ACC112 (cell line): ENCODE measurements at regions not wholly inside any gene's neighbourhood (a gene's known extent, or its start where the extent isn't known, plus 50 kb on each side); places are given as distances from the start of the nearest gene placed in this dataset.

Experiments
- H2AFZ ChIP-seq: fragments of 200-600 bp; sonication (generic); one replicate; pipeline ENCODE4 v1.6.0; 2017; ENCODE audit warnings: antibody characterized with exemption, low read length; ENCODE audit not compliant: unreplicated experiment
- H3K27ac ChIP-seq: fragments of 200-600 bp; sonication (generic); 2 replicates; pipeline ENCODE4 v1.5.1; 2014; ENCODE audit warnings: low read depth, mild to moderate bottlenecking, antibody characterized with exemption, low read length, moderate library complexity
- H3K27me3 ChIP-seq: fragments of 200-600 bp; sonication (generic); 2 replicates; pipeline ENCODE4 v1.6.1; 2014; ENCODE audit warnings: mild to moderate bottlenecking, antibody characterized with exemption, low read length, moderate library complexity, mixed read lengths; ENCODE audit not compliant: insufficient read depth
- H3K36me3 ChIP-seq: fragments of 200-600 bp; sonication (generic); 2 replicates; pipeline ENCODE4 v1.6.1; 2016; ENCODE audit warnings: mild to moderate bottlenecking, antibody characterized with exemption, low read length, moderate library complexity, mixed read lengths; ENCODE audit not compliant: insufficient read depth
- H3K4me1 ChIP-seq: fragments of 200-600 bp; sonication (generic); one replicate; pipeline ENCODE4 v1.6.1; 2016; ENCODE audit warnings: low read length, mixed read lengths; ENCODE audit not compliant: insufficient read depth, unreplicated experiment, control insufficient read depth
- H3K4me3 ChIP-seq: fragments of 200-600 bp; sonication (generic); 2 replicates; pipeline ENCODE4 v1.5.1; 2014; ENCODE audit warnings: mild to moderate bottlenecking, low read depth, low read length
- H3K79me2 ChIP-seq: fragments of 200-600 bp; sonication (generic); one replicate; pipeline ENCODE4 v1.6.0; 2016; ENCODE audit warnings: low read length; ENCODE audit not compliant: control insufficient read depth, unreplicated experiment, insufficient read depth

DNA sequence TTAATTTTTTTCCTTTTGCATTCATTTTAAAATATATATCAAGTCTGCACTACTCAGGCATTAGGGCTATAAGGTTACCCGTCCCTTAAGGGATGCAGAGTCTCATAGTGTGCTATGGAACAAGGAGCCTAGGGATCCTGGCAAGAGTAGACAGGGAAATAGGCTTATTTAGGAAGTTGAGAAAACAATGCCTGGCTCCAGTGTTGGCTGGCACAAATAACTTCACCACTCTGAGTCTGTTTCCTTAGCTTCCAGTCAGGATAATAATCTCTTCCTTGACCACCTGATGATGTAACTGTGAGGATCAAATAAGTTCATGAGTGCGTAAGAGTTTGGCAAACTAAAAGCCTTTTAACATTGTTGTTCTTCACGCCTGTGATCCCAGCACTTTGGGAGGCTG lies 540.8 kb upstream of the IL12A start:
- no peaks in the 10 kb centered on the region for H3K27me3 ChIP-seq
- no peak overlapping the region for H3K4me3 ChIP-seq
- H3K79me2 ChIP-seq, result no peaks in the 10 kb centered on the region
- no peak overlapping the region for H2AFZ ChIP-seq
- no peaks in the 10 kb centered on the region for H3K36me3 ChIP-seq
- H3K27ac ChIP-seq, result no peak overlapping the region
- peaks cover 16% of the 10 kb centered on the region for H3K4me1 ChIP-seq

DNA sequence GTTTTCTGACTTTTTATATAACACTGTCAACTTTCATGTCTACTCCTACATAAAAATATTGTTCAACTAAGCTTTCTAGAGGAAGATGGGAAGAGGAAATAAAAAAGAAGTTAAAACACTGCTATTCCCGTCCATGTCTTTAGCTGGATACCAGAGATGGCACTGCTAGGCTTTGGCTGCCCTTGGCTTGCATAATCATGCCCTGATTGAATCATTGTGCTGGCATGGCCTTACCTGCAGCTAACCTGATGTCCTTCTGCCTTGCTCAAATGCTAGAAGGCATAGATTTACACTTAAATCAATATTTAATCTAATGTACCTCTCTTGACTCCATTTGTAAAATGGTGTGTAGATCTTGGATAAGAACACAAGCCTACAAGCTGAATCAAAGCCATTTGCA lies 539.7 kb upstream of the IL12A start:
- H3K4me1 ChIP-seq, result peaks cover 16% of the 10 kb centered on the region
- no peak overlapping the region for H2AFZ ChIP-seq
- H3K4me3 ChIP-seq, result no peak overlapping the region
- H3K79me2 ChIP-seq, result no peaks in the 10 kb centered on the region
- no peak overlapping the region for H3K27ac ChIP-seq
- H3K27me3 ChIP-seq, result no peaks in the 10 kb centered on the region
- H3K36me3 ChIP-seq, result no peaks in the 10 kb centered on the region

DNA sequence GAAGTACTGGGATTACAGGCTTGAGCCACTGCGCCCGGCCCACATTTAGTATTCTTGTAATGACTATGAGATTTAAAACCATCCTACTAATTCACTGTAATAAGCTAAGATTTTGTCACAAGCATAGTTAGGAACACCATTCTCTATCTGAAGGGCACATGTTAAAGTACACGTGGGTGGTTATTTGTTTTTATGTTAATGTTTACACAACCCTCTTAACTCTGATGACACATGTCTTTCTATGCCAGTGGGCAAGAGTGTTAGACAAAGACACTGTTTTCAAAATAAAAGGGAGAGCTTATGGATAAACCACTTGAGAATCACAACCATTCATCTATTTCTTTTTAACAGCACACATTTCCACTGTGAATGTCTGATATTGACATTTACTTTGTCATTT lies 537.6 kb upstream of the IL12A start:
- Histone ChIP-seq H3K79me2 (no peaks in the 10 kb centered on the region), H2AFZ (no peak overlapping the region), H3K27me3 (no peaks in the 10 kb centered on the region), H3K36me3 (no peaks in the 10 kb centered on the region), H3K4me3 (no peak overlapping the region), H3K27ac (peak overlapping the region; percentile 0; the same call in 1 of the 2 replicates), H3K4me1 (peaks cover 16% of the 10 kb centered on the region)

DNA sequence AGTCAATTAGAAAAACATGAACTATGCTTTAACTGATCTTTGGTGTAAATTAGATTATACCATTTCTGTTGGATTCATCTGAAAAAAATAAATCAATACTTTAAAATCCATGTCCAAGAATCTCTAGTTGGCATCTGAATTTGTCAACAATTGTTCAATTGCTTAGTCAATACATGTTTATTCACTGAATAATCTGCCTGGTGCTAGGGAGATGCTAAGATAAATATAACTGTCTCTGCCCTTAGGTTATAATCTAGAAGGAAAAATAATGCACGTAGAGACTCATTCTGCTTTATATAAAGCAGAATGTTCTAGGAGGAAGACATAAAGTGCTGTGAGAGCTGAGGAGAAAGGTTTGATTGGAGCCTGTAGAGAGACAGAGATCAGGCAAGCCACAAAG lies 537.2 kb upstream of the IL12A start:
- H3K4me1 ChIP-seq, result peaks cover 16% of the 10 kb centered on the region
- peak overlapping the region; percentile 57 for H2AFZ ChIP-seq
- no peaks in the 10 kb centered on the region for H3K79me2 ChIP-seq
- H3K27ac ChIP-seq, result peak overlapping the region; percentile 0; the same call in 1 of the 2 replicates
- H3K36me3 ChIP-seq, result no peaks in the 10 kb centered on the region
- no peaks in the 10 kb centered on the region for H3K27me3 ChIP-seq
- H3K4me3 ChIP-seq, result no peak overlapping the region

DNA sequence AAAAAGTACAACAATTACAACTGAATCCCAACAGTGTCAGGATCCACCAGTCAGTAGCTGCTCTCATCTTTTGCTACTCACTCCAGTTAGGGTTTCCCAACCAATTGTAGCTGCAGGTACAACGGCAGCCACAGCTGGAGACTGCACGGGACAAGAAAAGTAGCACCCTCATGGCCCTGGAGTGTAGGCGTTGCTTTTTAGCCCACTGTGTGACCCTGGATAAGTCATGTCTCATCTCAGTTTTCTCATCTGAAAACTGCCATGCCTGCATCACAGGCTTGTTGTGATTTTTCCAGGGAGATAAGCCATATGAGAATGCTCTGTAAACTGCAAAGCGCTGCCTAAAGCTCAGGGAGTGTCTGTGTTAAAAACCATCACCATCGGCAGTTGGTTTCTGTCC lies 535.6 kb upstream of the IL12A start:
- no peak overlapping the region for H2AFZ ChIP-seq
- no peaks in the 10 kb centered on the region for H3K79me2 ChIP-seq

DNA sequence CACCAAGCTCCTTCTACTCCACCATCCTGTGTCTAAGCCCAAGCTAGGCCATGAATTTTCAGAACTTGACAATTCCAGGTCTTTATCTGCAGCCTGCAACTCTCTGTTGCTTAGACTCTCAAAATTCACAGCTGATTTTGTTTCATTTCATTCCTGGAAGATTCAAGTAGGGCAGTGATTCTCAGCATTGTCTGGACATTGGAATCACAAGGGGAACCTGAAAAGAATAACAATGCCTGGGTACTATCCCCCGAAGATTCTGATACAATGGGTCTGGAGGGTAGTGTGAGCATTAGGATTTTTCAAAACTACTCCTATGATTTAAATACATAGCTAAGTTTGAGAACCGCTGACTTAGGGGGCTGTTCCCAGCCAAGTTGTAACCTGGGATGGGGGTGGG lies 534.7 kb upstream of the IL12A start:
- peaks cover 34% of the 10 kb centered on the region for H3K4me1 ChIP-seq
- no peak overlapping the region for H2AFZ ChIP-seq
- H3K4me3 ChIP-seq, result no peak overlapping the region
- no peak overlapping the region for H3K27ac ChIP-seq
- H3K27me3 ChIP-seq, result no peaks in the 10 kb centered on the region
- no peaks in the 10 kb centered on the region for H3K79me2 ChIP-seq
- no peaks in the 10 kb centered on the region for H3K36me3 ChIP-seq

More for the DNA sequence above, 535.6 kb upstream of the IL12A start:
- Histone ChIP-seq H3K36me3 (no peaks in the 10 kb centered on the region), H3K27ac (no peak overlapping the region), H3K27me3 (no peaks in the 10 kb centered on the region), H3K4me1 (peaks cover 26% of the 10 kb centered on the region), H3K4me3 (no peak overlapping the region)

DNA sequence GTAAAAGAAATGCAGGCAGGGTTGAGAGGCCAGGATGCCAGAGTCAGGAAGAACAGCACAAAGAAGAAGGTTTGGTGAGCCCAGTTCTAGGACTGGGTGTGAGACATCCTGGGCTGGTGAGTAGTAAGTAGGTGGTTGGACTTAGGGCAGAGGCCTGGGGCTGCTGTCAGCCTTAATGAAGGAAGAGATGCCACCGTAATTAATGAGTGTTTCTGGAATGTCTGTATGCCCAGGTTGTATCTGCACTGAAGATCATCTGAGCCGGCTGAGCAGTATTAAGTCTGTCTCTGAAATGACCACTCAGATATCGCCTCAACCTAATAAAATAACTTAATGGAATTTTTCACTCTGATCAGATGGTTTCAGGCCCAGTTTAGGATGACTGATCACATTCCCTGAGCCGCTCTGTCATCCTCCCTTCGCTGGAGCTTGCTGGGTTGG lies 532.9 kb upstream of the IL12A start:
- H3K4me1 ChIP-seq, result peaks cover 44% of the 10 kb centered on the region
- no peak overlapping the region for H3K27ac ChIP-seq

DNA sequence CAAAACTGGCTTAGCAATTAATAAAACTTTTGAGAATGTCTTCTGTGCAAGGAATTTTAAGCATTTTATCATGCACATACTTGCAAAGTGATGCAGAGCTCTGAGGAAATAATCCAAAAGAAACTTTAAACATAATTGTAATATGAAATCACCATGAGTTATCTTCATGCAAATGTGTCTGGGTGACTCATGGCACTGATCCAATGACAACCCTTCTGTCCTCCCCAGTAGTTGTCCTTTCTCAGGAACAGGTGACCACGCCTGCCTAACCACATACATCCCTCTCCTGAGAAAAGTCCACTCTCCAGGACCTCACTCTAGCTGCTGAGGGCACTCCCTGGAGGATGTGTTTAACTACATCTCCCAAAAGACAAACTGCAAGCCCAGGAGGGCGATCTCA lies 530.6 kb upstream of the IL12A start:
- Histone ChIP-seq H3K4me1 (peaks cover 38% of the 10 kb centered on the region), H3K79me2 (no peaks in the 10 kb centered on the region), H3K27ac (peak overlapping the region; percentile 74), H3K27me3 (no peaks in the 10 kb centered on the region), H3K36me3 (no peaks in the 10 kb centered on the region), H2AFZ (no peak overlapping the region), H3K4me3 (peak overlapping the region; percentile 8; the same call in 1 of the 2 replicates)

More for the DNA sequence above, 532.9 kb upstream of the IL12A start:
- Histone ChIP-seq H3K36me3 (no peaks in the 10 kb centered on the region), H3K4me3 (no peak overlapping the region), H3K79me2 (no peaks in the 10 kb centered on the region), H3K27me3 (no peaks in the 10 kb centered on the region), H2AFZ (no peak overlapping the region)

DNA sequence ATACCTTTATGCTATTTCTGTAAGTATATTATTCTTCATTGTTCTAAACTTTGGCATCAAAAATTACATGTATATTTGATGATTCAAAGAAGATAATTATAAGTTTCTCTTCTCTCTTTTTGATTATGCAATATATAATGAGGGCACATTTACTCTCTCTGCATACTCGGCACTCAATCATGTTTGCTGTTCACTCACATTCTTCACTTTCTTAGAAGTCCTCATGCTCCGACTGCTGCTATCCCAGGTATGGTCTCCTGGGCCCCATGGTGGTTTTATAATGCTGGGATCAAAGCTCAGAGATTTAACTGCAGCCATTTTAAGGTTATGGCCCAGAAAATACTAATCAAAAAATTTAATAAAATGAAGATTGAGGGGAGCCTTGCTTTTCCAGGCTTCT lies 529.7 kb upstream of the IL12A start:
- peak overlapping the region; percentile 29 for H2AFZ ChIP-seq
- H3K4me1 ChIP-seq, result peaks cover 38% of the 10 kb centered on the region
- peak overlapping the region; percentile 74 for H3K27ac ChIP-seq
- no peaks in the 10 kb centered on the region for H3K27me3 ChIP-seq
- no peaks in the 10 kb centered on the region for H3K79me2 ChIP-seq
- H3K4me3 ChIP-seq, result peak overlapping the region; percentile 7; the same call in 1 of the 2 replicates
- H3K36me3 ChIP-seq, result no peaks in the 10 kb centered on the region

DNA sequence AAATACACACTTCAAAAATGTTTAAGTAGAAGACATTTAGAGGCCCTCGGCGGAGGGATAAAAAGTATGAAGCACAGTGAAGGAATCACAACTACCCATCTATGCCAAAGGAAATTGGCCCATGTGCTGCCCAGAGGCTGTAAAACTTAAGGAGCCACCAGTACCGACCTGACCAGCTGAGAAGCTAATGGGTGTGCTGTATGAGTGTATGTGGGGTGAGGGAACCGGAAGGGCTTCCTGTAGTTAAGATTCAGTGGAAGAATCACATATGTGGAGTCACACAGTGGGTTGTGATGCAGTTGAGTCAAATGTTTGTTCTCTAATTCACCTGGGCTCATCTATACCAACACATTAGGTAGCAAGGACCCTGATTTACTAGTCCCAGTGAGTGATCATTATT lies 516.0 kb upstream of the IL12A start:
- no peak overlapping the region for H2AFZ ChIP-seq
- no peaks in the 10 kb centered on the region for H3K79me2 ChIP-seq
- no peaks in the 10 kb centered on the region for H3K27me3 ChIP-seq
- no peaks in the 10 kb centered on the region for H3K36me3 ChIP-seq
- H3K4me3 ChIP-seq, result no peak overlapping the region
- H3K4me1 ChIP-seq, result no peaks in the 10 kb centered on the region
- H3K27ac ChIP-seq, result no peak overlapping the region

DNA sequence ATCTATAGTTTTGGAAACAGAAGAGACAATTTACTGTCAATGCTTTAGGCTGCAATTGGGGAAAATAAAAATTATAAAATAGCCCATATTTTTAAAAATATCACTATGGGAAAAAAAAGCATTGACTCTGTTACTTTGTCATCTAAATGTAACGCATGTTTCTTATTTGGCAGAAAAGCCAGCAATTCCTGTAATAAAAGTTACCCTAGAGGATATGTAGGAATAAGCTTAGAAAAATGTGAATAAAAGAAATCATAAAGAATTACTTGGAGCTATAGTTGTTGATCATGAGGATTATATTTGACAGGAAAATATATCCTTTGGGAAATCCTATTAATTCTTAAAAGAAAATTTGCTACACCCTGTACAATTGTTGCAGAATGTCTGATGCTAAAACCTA lies 515.4 kb upstream of the IL12A start:
- H2AFZ ChIP-seq, result no peak overlapping the region
- no peaks in the 10 kb centered on the region for H3K4me1 ChIP-seq
- H3K36me3 ChIP-seq, result no peaks in the 10 kb centered on the region
- no peak overlapping the region for H3K4me3 ChIP-seq
- no peaks in the 10 kb centered on the region for H3K79me2 ChIP-seq
- H3K27me3 ChIP-seq, result no peaks in the 10 kb centered on the region
- no peak overlapping the region for H3K27ac ChIP-seq
